Heart left ventricle (tissue), 16 donors: ENCODE measurements at regions not wholly inside any gene's neighbourhood (a gene's known extent, or its start where the extent isn't known, plus 50 kb on each side); places are given as distances from the start of the nearest gene placed in this dataset.

Experiments used
- ATAC-seq, 4 donors: fragments of 200-7000 bp; cut with Tn5 transposase; one replicate each; pipeline ENCODE4 v1.9.1; 2020 to 2022; ENCODE audit warnings: moderate library complexity in 4 of 4, mild to moderate bottlenecking in 3 of 4, moderate number of reproducible peaks in 1 of 4
- DNase-seq, 5 donors: peaks; one replicate each; pipeline ENCODE4 v3.0.0-alpha.2; 2020
- H3K27ac ChIP-seq, 12 donors: fragments of 200-600 bp; sonication (generic) in 4 of 12; one replicate each; pipeline versions ENCODE4 v1.5.0 to v1.8.0; 2016 to 2022; ENCODE audit warnings: mild to moderate bottlenecking in 2 of 12
- H3K27me3 ChIP-seq, 9 donors: fragments of 200-600 bp; sonication (generic) in 2 of 9; one replicate each; pipeline versions ENCODE4 v1.5.1 to v1.8.0; 2016 to 2022; ENCODE audit warnings: mild to moderate bottlenecking in 3 of 9
- H3K36me3 ChIP-seq, 9 donors: fragments of 200-600 bp; sonication (generic) in 2 of 9; one replicate each; pipeline versions ENCODE4 v1.5.0 to v1.8.0; 2018 to 2022; ENCODE audit warnings: mild to moderate bottlenecking in 2 of 9
- H3K4me1 ChIP-seq, 12 donors: fragments of 200-600 bp; sonication (generic) in 4 of 12; one replicate each; pipeline versions ENCODE4 v1.5.0 to v1.8.0; 2016 to 2022; ENCODE audit warnings: mild to moderate bottlenecking in 3 of 12
- H3K4me3 ChIP-seq, 12 donors: fragments of 200-600 bp; sonication (generic) in 4 of 12; one replicate each; pipeline versions ENCODE4 v1.5.0 to v1.8.0; 2017 to 2022; ENCODE audit warnings: mild to moderate bottlenecking in 9 of 12, moderate library complexity in 4 of 12
- H3K9me3 ChIP-seq, 12 donors: fragments of 200-600 bp; sonication (generic) in 4 of 12; one replicate each; pipeline versions ENCODE4 v1.5.0 to v1.8.0; 2016 to 2022; ENCODE audit warnings: mild to moderate bottlenecking in 1 of 12
- CTCF ChIP-seq, 12 donors: fragments of 200-600 bp; sonication (generic) in 4 of 12; IDR thresholded peaks; one replicate each; pipeline versions ENCODE4 v1.5.0 to v1.8.0; 2018 to 2022; ENCODE audit warnings: antibody characterized with exemption in 12 of 12, mild to moderate bottlenecking in 5 of 12
- POLR2A ChIP-seq, 2 donors: fragments of 450-650 bp; IDR thresholded peaks; one replicate each; pipeline ENCODE4 v1.6.1; 2017; ENCODE audit warnings: antibody characterized with exemption in 2 of 2, mild to moderate bottlenecking in 2 of 2, moderate library complexity in 2 of 2
- WGBS, 4 donors: extraction: QIAGEN DNeasy Blood & Tissue Kit in 2 of 4; methylation state at CpG; one replicate each; pipeline versions ENCODE4 v1.1.5 to v1.1.7; 2013 to 2018; 5-methylcytosine and 5-hydroxymethylcytosine counted together
- intact Hi-C, 10 donors: fragments of 100-400 bp; cut with DNase I; formaldehyde crosslinking; loops; one replicate each; pipeline versions ENCODE4 v1.11.1 to v1.14.2; 2022
- donor health status: ischemic (EF 13 %, LVEDD 7.1; RV severe dilation, severe dysfunction).
- donor health status: healthy with polysubstance abuse.
- donor health status: DM: no; HTN: yes; CAD: no.
- donor health status: DM: no; HTN: no; CAD: no.
- donor health status: ischemic (EF 25% LVEDD 6.9; RV normal size, moderate dysfunction).
- donor health status: ischemic (EF 25% LVEDD 5.7; RV mildly dilated, moderate dysfunction).
- donor health status: healthy.
- donor health status: DM: yes; HTN: yes; CAD: no.
- donor health status: ischemic (EF 35%, LVEDD 5.7; RV mildly dilated, moderate dysfunction).
- donor health status: nonischemic (EF 11% LVEDD 7.7; RV severe dilation, severe dysfunction).
- donor health status: DM: yes; HTN: yes; CAD: no.
- donor health status: PGD.
- donor health status: ischemic (EF 29% LVEDD 5.4; RV normal size, mild dysfunction).
- donor health status: nonischemic (EF 23%, LVEDD 6.1; RV moderate dilation, normal function).

- Histone ChIP-seq H3K36me3 (no peaks in the 10 kb centered on the region), H3K4me3 (no peak overlapping the region), H3K27ac (no peak overlapping the region), H3K27me3 (peaks cover 0 to 3% (median 0%) of the 10 kb centered on the region in 9 donors), H3K4me1 (no peaks in the 10 kb centered on the region), H3K9me3 (no peaks in the 10 kb centered on the region)
- TF ChIP-seq POLR2A (IDR thresholded peaks at IDR 0.05) (no peak), CTCF (IDR thresholded peaks at IDR 0.05) (no peak)
- intact Hi-C loops: no loop called here
- WGBS, 4 donors: 83 to 88% (median 87%) methylated on average over 21 to 23 of the region's 23 CpGs
- DNase-seq (no peak), ATAC-seq (no peak)
Measured at GRCh38 chr19:31149441-31149941, 199.7 kb downstream of the TSHZ3 start.

GRCh38 chr19:31148671-31149070 is 200.6 kb downstream of the TSHZ3 start:
- H3K4me3 ChIP-seq: no peak overlapping the region
- H3K9me3 ChIP-seq: no peaks in the 10 kb centered on the region
- WGBS, 4 donors: 69 to 79% (median 75%) methylated on average over 4 of the region's 4 CpGs
- H3K27ac ChIP-seq: no peak overlapping the region
- no peak for DNase-seq
- no peaks in the 10 kb centered on the region for H3K4me1 ChIP-seq
- TF ChIP-seq POLR2A (IDR thresholded peaks at IDR 0.05): no peak
- intact Hi-C loops: no loop called here
- no peaks in the 10 kb centered on the region for H3K36me3 ChIP-seq
- peaks cover 0 to 3% (median 0%) of the 10 kb centered on the region in 9 donors for H3K27me3 ChIP-seq
- ATAC-seq: no peak

GRCh38 chr19:31147234-31147633 is 202.0 kb downstream of the TSHZ3 start:
- intact Hi-C loops: no loop called here
- H3K36me3 ChIP-seq: no peaks in the 10 kb centered on the region
- peaks cover 0 to 3% (median 0%) of the 10 kb centered on the region in 9 donors for H3K27me3 ChIP-seq
- no peaks in the 10 kb centered on the region for H3K9me3 ChIP-seq
- no peak overlapping the region for H3K4me3 ChIP-seq
- DNase-seq: no peak
- WGBS, 4 donors: 33 to 87% (median 77%) methylated on average over 1 to 2 of the region's 2 CpGs
- no peaks in the 10 kb centered on the region for H3K4me1 ChIP-seq
- no peak for TF ChIP-seq CTCF (IDR thresholded peaks at IDR 0.05)
- no peak for TF ChIP-seq POLR2A (IDR thresholded peaks at IDR 0.05)
- no peak for ATAC-seq
- no peak overlapping the region for H3K27ac ChIP-seq

GRCh38 chr19:31146546-31147183 is 202.6 kb downstream of the TSHZ3 start:
- Histone ChIP-seq H3K9me3 (no peaks in the 10 kb centered on the region), H3K27me3 (peaks cover 0 to 3% (median 0%) of the 10 kb centered on the region in 9 donors), H3K4me1 (no peaks in the 10 kb centered on the region), H3K4me3 (no peak overlapping the region), H3K27ac (no peak overlapping the region), H3K36me3 (no peaks in the 10 kb centered on the region)
- DNase-seq (no peak), ATAC-seq (no peak)
- whole genome bisulfite sequencing, 4 donors: 81 to 87% (median 85%) methylated on average over 16 of the region's 16 CpGs
- intact Hi-C loops: no loop called here
- TF ChIP-seq CTCF (IDR thresholded peaks at IDR 0.05) (no peak), POLR2A (IDR thresholded peaks at IDR 0.05) (no peak)

- DNase-seq (no peak), ATAC-seq (no peak)
- no peak for TF ChIP-seq POLR2A (IDR thresholded peaks at IDR 0.05)
- TF ChIP-seq CTCF (IDR thresholded peaks at IDR 0.05): no peak
- Histone ChIP-seq H3K36me3 (no peaks in the 10 kb centered on the region), H3K4me1 (no peaks in the 10 kb centered on the region), H3K27me3 (peaks cover 0 to 3% (median 0%) of the 10 kb centered on the region in 9 donors), H3K4me3 (no peak overlapping the region), H3K9me3 (no peaks in the 10 kb centered on the region), H3K27ac (no peak overlapping the region)
- 76 to 86% (median 79%) methylated on average over 13 of the region's 13 CpGs for WGBS, 4 donors
- intact Hi-C loops: no loop called here
Measured at GRCh38 chr19:31146015-31146414, 203.2 kb downstream of the TSHZ3 start.
